ENCODE measurements at regions not wholly inside any gene's neighbourhood (a gene's known extent, or its start where the extent isn't known, plus 50 kb on each side); places are given as distances from the start of the nearest gene placed in this dataset.

DNA sequence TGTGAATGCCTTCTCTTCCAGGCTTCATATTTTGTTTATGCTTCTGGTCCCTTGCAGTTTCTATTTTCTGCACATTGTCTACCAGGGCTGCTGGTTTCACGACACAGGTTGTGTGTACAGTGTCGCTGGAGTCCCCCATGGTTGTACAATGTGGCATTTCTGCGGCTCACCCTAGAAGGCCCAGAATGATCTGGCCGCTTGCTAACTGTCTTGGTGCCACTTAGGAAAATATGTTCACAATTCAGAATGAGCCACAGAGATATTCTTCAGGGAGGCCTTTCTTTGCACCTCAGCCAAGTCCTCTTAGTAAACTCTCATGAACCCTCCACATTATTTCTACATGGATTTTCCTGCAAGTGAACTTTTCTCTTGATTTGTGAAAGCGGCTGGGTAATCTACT, 195.4 kb downstream of the SUDS3 start:
- TF ChIP-seq POLR2A (IDR thresholded peaks at IDR 0.05), result no peak
- TF ChIP-seq POLR2AphosphoS5 (IDR thresholded peaks at IDR 0.05), result peak in 2 of 4 donors; percentile 6 to 35
- TF ChIP-seq, protein P1, sequence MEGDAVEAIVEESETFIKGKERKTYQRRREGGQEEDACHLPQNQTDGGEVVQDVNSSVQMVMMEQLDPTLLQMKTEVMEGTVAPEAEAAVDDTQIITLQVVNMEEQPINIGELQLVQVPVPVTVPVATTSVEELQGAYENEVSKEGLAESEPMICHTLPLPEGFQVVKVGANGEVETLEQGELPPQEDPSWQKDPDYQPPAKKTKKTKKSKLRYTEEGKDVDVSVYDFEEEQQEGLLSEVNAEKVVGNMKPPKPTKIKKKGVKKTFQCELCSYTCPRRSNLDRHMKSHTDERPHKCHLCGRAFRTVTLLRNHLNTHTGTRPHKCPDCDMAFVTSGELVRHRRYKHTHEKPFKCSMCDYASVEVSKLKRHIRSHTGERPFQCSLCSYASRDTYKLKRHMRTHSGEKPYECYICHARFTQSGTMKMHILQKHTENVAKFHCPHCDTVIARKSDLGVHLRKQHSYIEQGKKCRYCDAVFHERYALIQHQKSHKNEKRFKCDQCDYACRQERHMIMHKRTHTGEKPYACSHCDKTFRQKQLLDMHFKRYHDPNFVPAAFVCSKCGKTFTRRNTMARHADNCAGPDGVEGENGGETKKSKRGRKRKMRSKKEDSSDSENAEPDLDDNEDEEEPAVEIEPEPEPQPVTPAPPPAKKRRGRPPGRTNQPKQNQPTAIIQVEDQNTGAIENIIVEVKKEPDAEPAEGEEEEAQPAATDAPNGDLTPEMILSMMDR (IDR thresholded peaks at IDR 0.05), result no peak

Measured in sigmoid colon (tissue), 4 donors.